Loucy (cell line): ENCODE measurements at regions not wholly inside any gene's neighbourhood (a gene's known extent, or its start where the extent isn't known, plus 50 kb on each side); places are given as distances from the start of the nearest gene placed in this dataset.

Experiments
- H2AFZ ChIP-seq: fragments of 200-600 bp; sonication (generic); 2 replicates; pipeline ENCODE4 v1.6.0; 2016; ENCODE audit warnings: antibody characterized with exemption, mild to moderate bottlenecking, low read length, moderate library complexity
- H3F3A ChIP-seq: fragments of 200-600 bp; 2 replicates; pipeline ENCODE4 v1.6.0; 2016; ENCODE audit warnings: antibody characterized with exemption, low read depth, mild to moderate bottlenecking
- H3K27me3 ChIP-seq: fragments of 200-600 bp; sonication (generic); 2 replicates; pipeline ENCODE4 v1.6.1; 2014; ENCODE audit warnings: low read length, mild to moderate bottlenecking; ENCODE audit not compliant: insufficient read depth, poor library complexity, severe bottlenecking
- H3K36me3 ChIP-seq: fragments of 200-600 bp; sonication (generic); 2 replicates; pipeline ENCODE4 v1.6.1; 2016; ENCODE audit warnings: low read length; ENCODE audit not compliant: insufficient read depth
- H3K4me1 ChIP-seq: fragments of 200-600 bp; sonication (generic); 2 replicates; pipeline ENCODE4 v1.5.1; 2014; ENCODE audit warnings: low read length, mild to moderate bottlenecking; ENCODE audit not compliant: insufficient read depth, poor library complexity, severe bottlenecking
- H3K4me2 ChIP-seq: fragments of 200-600 bp; sonication (generic); 2 replicates; pipeline ENCODE4 v1.6.0; 2014; ENCODE audit warnings: antibody characterized with exemption, low read length, low read depth, mild to moderate bottlenecking; ENCODE audit not compliant: poor library complexity, severe bottlenecking
- H3K4me3 ChIP-seq: fragments of 200-600 bp; sonication (generic); 2 replicates; pipeline ENCODE4 v1.5.1; 2014; ENCODE audit warnings: low read length, mild to moderate bottlenecking, mixed read lengths; ENCODE audit not compliant: poor library complexity, severe bottlenecking
- H3K79me2 ChIP-seq: fragments of 200-600 bp; sonication (generic); 2 replicates; pipeline ENCODE4 v1.6.1; 2014; ENCODE audit warnings: low read length; ENCODE audit not compliant: insufficient read depth
- H3K9ac ChIP-seq: fragments of 200-600 bp; sonication (generic); 2 replicates; pipeline ENCODE4 v1.6.0; 2014; ENCODE audit warnings: mild to moderate bottlenecking, low read depth, low read length, moderate library complexity; ENCODE audit not compliant: poor library complexity, severe bottlenecking
- H3K9me2 ChIP-seq: fragments of 200-600 bp; sonication (generic); replicated peaks from 2 replicates; pipeline ENCODE4 v1.6.1; 2016; ENCODE audit warnings: low read depth, low read length, mixed read lengths
- H3K9me3 ChIP-seq: fragments of 200-600 bp; sonication (generic); 2 replicates; pipeline ENCODE4 v1.6.1; 2014; ENCODE audit warnings: mild to moderate bottlenecking, antibody characterized with exemption, low read length, low read depth; ENCODE audit not compliant: insufficient read depth
- H4K20me1 ChIP-seq: fragments of 200-600 bp; sonication (generic); 2 replicates; pipeline ENCODE4 v1.6.0; 2014; ENCODE audit warnings: antibody characterized with exemption, low read length, mild to moderate bottlenecking; ENCODE audit not compliant: insufficient read depth, poor library complexity, severe bottlenecking
- EZH2phosphoT487 ChIP-seq: fragments of 200-600 bp; IDR thresholded peaks from 2 replicates; pipeline ENCODE4 v1.6.1; 2018; ENCODE audit warnings: antibody characterized with exemption, mild to moderate bottlenecking, moderate library complexity, borderline replicate concordance
- TF ChIP-seq, protein P1 (sequence below): fragments of 200-600 bp; sonication (generic); conservative IDR thresholded peaks from 2 replicates; pipeline ENCODE4 v1.5.1; 2014; ENCODE audit warnings: mild to moderate bottlenecking, antibody characterized with exemption, low read length

GRCh38 chr6:69623357-69623756, 173.5 kb downstream of the LMBRD1 start:
- TF ChIP-seq, protein P1, sequence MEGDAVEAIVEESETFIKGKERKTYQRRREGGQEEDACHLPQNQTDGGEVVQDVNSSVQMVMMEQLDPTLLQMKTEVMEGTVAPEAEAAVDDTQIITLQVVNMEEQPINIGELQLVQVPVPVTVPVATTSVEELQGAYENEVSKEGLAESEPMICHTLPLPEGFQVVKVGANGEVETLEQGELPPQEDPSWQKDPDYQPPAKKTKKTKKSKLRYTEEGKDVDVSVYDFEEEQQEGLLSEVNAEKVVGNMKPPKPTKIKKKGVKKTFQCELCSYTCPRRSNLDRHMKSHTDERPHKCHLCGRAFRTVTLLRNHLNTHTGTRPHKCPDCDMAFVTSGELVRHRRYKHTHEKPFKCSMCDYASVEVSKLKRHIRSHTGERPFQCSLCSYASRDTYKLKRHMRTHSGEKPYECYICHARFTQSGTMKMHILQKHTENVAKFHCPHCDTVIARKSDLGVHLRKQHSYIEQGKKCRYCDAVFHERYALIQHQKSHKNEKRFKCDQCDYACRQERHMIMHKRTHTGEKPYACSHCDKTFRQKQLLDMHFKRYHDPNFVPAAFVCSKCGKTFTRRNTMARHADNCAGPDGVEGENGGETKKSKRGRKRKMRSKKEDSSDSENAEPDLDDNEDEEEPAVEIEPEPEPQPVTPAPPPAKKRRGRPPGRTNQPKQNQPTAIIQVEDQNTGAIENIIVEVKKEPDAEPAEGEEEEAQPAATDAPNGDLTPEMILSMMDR, result no peak
- no peak for TF ChIP-seq EZH2phosphoT487
- H3K4me3 ChIP-seq, result no peak overlapping the region
- H3K9ac ChIP-seq, result no peak overlapping the region
- H3K4me1 ChIP-seq, result no peaks in the 10 kb centered on the region
- no peak overlapping the region for H2AFZ ChIP-seq
- H3K27me3 ChIP-seq, result no peaks in the 10 kb centered on the region
- no peaks in the 10 kb centered on the region for H4K20me1 ChIP-seq
- H3K9me3 ChIP-seq, result no peaks in the 10 kb centered on the region
- H3K36me3 ChIP-seq, result no peaks in the 10 kb centered on the region
- H3K79me2 ChIP-seq, result no peaks in the 10 kb centered on the region
- H3K9me2 ChIP-seq, result no peaks in the 10 kb centered on the region
- H3K4me2 ChIP-seq, result no peak overlapping the region
- no peaks in the 10 kb centered on the region for H3F3A ChIP-seq

- no peaks in the 10 kb centered on the region for H4K20me1 ChIP-seq
- no peaks in the 10 kb centered on the region for H3K36me3 ChIP-seq
- H3K4me1 ChIP-seq, result no peaks in the 10 kb centered on the region
- H2AFZ ChIP-seq, result no peak overlapping the region
- H3K79me2 ChIP-seq, result no peaks in the 10 kb centered on the region
- no peaks in the 10 kb centered on the region for H3F3A ChIP-seq
- H3K4me2 ChIP-seq, result no peak overlapping the region
- H3K9me3 ChIP-seq, result no peaks in the 10 kb centered on the region
- no peak for TF ChIP-seq EZH2phosphoT487
- TF ChIP-seq, protein P1, result no peak
- no peaks in the 10 kb centered on the region for H3K27me3 ChIP-seq
- H3K9ac ChIP-seq, result no peak overlapping the region
- H3K4me3 ChIP-seq, result no peak overlapping the region
- no peaks in the 10 kb centered on the region for H3K9me2 ChIP-seq
Observed at GRCh38 chr6:69622924-69623323, 173.9 kb downstream of the LMBRD1 start.

DNA sequence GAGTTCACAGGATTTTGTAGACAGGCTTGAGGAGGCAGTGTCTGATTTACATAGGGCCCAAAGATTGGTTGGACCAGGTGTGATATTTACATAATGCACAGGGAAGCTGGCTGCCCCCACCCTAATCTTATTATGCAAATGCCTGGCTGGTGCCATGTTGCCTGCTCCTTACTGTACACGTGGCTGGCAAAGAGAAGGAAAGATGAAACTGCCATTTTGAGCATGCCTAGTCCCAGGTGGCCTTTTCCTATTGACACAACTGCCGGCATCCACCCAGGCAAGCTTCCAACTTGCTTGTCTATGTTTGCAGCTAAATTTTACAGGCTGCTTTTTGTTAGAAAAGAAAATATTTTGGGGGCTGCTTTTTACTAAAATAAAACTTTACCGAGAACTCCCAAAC, 174.6 kb downstream of the LMBRD1 start:
- Histone ChIP-seq H3K36me3 (no peaks in the 10 kb centered on the region), H3K9ac (no peak overlapping the region), H3F3A (no peaks in the 10 kb centered on the region), H3K4me3 (no peak overlapping the region), H3K79me2 (no peaks in the 10 kb centered on the region), H3K27me3 (no peaks in the 10 kb centered on the region), H3K4me2 (no peak overlapping the region), H3K4me1 (no peaks in the 10 kb centered on the region), H3K9me3 (no peaks in the 10 kb centered on the region), H4K20me1 (no peaks in the 10 kb centered on the region), H2AFZ (peak overlapping the region; percentile 43; the same call in 1 of the 2 replicates), H3K9me2 (no peaks in the 10 kb centered on the region)
- TF ChIP-seq EZH2phosphoT487, result no peak
- TF ChIP-seq, protein P1, result no peak
